8988T (cell line): ENCODE measurements at regions not wholly inside any gene's neighbourhood (a gene's known extent, or its start where the extent isn't known, plus 50 kb on each side); places are given as distances from the start of the nearest gene placed in this dataset.

ENCODE experiments used
- DNase-seq: peaks from one replicate; pipeline ENCODE4 v3.0.0; 2011

- DNase-seq: no peak
Measured at GRCh38 chr9:129247285-129248153, 69.5 kb upstream of the IER5L start.

GRCh38 chr9:129245276-129245675, 67.2 kb upstream of the IER5L start:
- no peak for DNase-seq

GRCh38 chr9:129242971-129243561, 65.0 kb upstream of the IER5L start:
- DNase-seq: no peak

GRCh38 chr9:129242191-129242941, 64.3 kb upstream of the IER5L start:
- DNase-seq: no peak

- DNase-seq: no peak
Measured at GRCh38 chr9:129241725-129242124, 63.7 kb upstream of the IER5L start.

GRCh38 chr9:129240581-129241211, 62.6 kb upstream of the IER5L start:
- DNase-seq: no peak

- no peak for DNase-seq
Measured at GRCh38 chr9:129239946-129240490, 62.0 kb upstream of the IER5L start.

- no peak for DNase-seq
Measured at GRCh38 chr9:129237803-129238202, 59.7 kb upstream of the IER5L start.

- DNase-seq: no peak
Measured at GRCh38 chr9:129237164-129237611, 59.1 kb upstream of the IER5L start.

GRCh38 chr9:129236441-129237145, 58.5 kb upstream of the IER5L start:
- no peak for DNase-seq

- DNase-seq: no peak
Measured at GRCh38 chr9:129235931-129236331, 57.9 kb upstream of the IER5L start.

GRCh38 chr9:129235041-129235930, 57.2 kb upstream of the IER5L start:
- DNase-seq: no peak

GRCh38 chr9:129234491-129234890, 56.4 kb upstream of the IER5L start:
- no peak for DNase-seq

GRCh38 chr9:129232839-129233591, 55.0 kb upstream of the IER5L start:
- DNase-seq: no peak

- DNase-seq: no peak
Measured at GRCh38 chr9:129231759-129232158, 53.7 kb upstream of the IER5L start.

GRCh38 chr9:129231022-129231739, 53.1 kb upstream of the IER5L start:
- DNase-seq: no peak

- DNase-seq: no peak
Measured at GRCh38 chr9:129230302-129230701, 52.2 kb upstream of the IER5L start.
